Activated naive CD8-positive, alpha-beta T cell (primary cell): ENCODE measurements at regions not wholly inside any gene's neighbourhood (a gene's known extent, or its start where the extent isn't known, plus 50 kb on each side); places are given as distances from the start of the nearest gene placed in this dataset.

ENCODE experiments used
- H3K27ac Mint-ChIP-seq: one replicate; pipeline ENCODE4 v1.8.0; 2021; ENCODE audit warnings: mixed read lengths
- H3K27me3 Mint-ChIP-seq: one replicate; pipeline ENCODE4 v1.8.0; 2021; ENCODE audit warnings: mixed read lengths
- H3K36me3 Mint-ChIP-seq: one replicate; pipeline ENCODE4 v1.8.0; 2021; ENCODE audit warnings: mixed read lengths
- H3K4me1 Mint-ChIP-seq: one replicate; pipeline ENCODE4 v1.8.0; 2021; ENCODE audit warnings: low read depth, mixed read lengths
- H3K4me3 Mint-ChIP-seq: one replicate; pipeline ENCODE4 v1.8.0; 2021; ENCODE audit warnings: mild to moderate bottlenecking, mixed read lengths
- H3K9me3 Mint-ChIP-seq: one replicate; pipeline ENCODE4 v1.8.0; 2021; ENCODE audit warnings: low read depth, mixed read lengths

- Mint-ChIP-seq H3K27ac (no peak overlapping the region), H3K27me3 (peaks cover 6% of the 10 kb centered on the region), H3K4me3 (no peak overlapping the region), H3K9me3 (peaks cover 3% of the 10 kb centered on the region), H3K4me1 (no peaks in the 10 kb centered on the region), H3K36me3 (peaks cover 3% of the 10 kb centered on the region)
Measured at GRCh38 chr6:90660931-90661330, 74.1 kb upstream of the MAP3K7 start.

DNA sequence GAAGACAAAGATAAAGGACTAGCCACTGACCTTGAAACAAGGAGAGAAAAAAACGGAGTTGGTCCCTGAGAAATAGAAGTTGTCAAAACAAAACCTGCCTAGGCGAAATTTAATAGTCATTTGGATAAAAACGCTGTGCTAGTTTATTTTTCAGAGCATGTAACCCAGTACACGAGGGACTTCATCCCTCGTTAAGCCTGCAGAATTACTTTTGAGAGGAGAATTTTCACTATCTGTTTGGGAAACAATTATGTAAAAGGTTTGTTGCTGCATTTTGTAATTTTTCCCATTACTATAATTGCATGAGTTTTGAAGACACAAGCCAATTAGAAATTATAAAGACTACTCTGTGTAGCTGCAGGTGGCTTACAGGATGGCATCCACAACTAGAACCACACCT, 71.6 kb upstream of the MAP3K7 start:
- peaks cover 3% of the 10 kb centered on the region for H3K9me3 Mint-ChIP-seq

DNA sequence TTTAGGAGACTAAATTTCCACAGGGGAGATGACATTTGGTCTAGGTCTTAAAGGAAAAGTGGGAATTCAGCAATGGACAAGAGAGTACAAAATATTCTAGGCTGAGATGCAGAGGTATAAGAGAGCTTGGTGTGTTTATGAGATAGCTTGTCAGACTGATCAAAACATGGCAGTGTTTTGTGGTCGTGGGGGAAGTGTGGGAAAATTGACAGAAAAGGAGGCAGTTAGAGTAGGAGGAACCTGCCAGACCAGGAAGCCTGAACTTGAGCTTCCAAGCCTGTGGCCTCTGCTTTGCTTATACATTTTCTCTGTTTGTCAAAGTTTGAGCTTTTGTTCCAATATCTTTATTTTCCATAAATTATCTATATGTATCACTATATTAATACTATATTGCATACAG, 69.5 kb upstream of the MAP3K7 start:
- Mint-ChIP-seq H3K4me1 (no peaks in the 10 kb centered on the region), H3K36me3 (no peaks in the 10 kb centered on the region), H3K27ac (no peak overlapping the region), H3K27me3 (peaks cover 9% of the 10 kb centered on the region), H3K9me3 (no peaks in the 10 kb centered on the region), H3K4me3 (no peak overlapping the region)

More for the DNA sequence above, 71.6 kb upstream of the MAP3K7 start:
- peaks cover 3% of the 10 kb centered on the region for H3K36me3 Mint-ChIP-seq
- H3K4me1 Mint-ChIP-seq = no peaks in the 10 kb centered on the region
- H3K27me3 Mint-ChIP-seq = peaks cover 9% of the 10 kb centered on the region
- no peak overlapping the region for H3K4me3 Mint-ChIP-seq
- no peak overlapping the region for H3K27ac Mint-ChIP-seq

GRCh38 chr6:90654806-90655205, 67.9 kb upstream of the MAP3K7 start:
- H3K27ac Mint-ChIP-seq = no peak overlapping the region
- H3K4me1 Mint-ChIP-seq = no peaks in the 10 kb centered on the region
- H3K4me3 Mint-ChIP-seq = no peak overlapping the region
- H3K9me3 Mint-ChIP-seq = no peaks in the 10 kb centered on the region
- no peaks in the 10 kb centered on the region for H3K36me3 Mint-ChIP-seq
- peaks cover 9% of the 10 kb centered on the region for H3K27me3 Mint-ChIP-seq

GRCh38 chr6:90654166-90654565, 67.3 kb upstream of the MAP3K7 start:
- Mint-ChIP-seq H3K4me3 (no peak overlapping the region), H3K27me3 (peaks cover 9% of the 10 kb centered on the region), H3K36me3 (no peaks in the 10 kb centered on the region), H3K27ac (no peak overlapping the region), H3K4me1 (no peaks in the 10 kb centered on the region), H3K9me3 (no peaks in the 10 kb centered on the region)

DNA sequence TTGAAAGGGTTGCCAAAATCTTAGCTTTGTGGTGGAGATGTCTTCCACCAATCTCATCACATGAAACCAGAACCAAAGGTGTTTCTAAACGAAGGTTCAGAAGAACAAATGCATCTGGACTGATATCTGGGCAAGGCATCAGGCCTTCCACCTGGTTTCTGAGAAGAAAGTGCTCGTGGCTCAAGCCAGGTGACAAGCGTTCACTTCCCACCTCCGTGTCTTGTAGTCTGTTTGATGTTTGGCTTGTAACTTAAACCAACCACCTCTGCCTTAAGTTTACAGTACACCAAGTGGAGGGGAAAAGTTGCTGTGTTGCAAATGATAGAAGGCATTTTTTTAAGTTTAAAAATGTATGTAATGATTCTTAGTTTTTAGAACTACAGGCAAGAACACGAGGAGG, 66.9 kb upstream of the MAP3K7 start:
- Mint-ChIP-seq H3K27ac (no peak overlapping the region), H3K4me3 (no peak overlapping the region), H3K36me3 (no peaks in the 10 kb centered on the region), H3K9me3 (no peaks in the 10 kb centered on the region), H3K4me1 (no peaks in the 10 kb centered on the region), H3K27me3 (peaks cover 9% of the 10 kb centered on the region)

DNA sequence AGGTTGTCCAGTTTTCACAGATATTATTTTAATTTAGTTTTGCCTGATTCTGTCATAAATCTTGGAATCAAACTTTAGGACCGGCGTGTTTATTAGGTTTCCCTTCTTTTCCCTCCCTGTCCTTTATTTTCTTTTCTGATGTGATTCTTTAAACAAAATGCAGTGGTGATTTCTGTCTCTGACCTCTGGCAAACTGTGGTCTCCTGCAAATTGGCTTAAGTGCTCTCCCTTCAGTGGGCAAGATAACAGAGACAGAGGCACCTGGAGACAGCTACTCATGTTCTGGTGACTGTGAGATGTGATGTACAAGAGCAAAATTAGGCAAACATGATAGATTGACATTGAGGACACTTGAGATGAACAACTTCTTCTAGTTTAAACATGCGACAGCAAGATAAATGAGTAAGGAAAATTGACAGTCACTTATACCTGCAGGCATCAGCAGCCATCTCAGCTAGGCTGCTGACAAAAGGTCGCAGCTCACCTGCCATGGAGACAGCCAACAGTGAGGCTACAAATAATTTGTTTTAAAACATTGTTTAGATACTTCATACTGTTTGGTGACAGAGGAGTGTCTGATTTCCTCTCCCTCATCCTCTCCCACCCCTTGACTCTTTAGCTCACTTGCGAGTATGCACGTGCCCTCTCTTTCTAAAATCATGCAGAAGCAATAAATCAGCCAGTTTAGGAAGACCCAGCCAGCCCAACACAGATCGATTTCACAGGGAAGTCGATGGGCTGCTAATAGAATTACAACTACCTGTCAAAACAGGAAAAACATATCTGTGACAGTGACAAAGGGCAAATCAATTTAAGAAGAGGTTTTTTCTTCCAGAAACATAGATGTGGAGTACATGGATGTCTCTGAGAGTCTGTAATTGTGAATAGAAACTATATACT, 63.4 kb upstream of the MAP3K7 start:
- Mint-ChIP-seq H3K4me1 (no peaks in the 10 kb centered on the region), H3K9me3 (no peaks in the 10 kb centered on the region)

DNA sequence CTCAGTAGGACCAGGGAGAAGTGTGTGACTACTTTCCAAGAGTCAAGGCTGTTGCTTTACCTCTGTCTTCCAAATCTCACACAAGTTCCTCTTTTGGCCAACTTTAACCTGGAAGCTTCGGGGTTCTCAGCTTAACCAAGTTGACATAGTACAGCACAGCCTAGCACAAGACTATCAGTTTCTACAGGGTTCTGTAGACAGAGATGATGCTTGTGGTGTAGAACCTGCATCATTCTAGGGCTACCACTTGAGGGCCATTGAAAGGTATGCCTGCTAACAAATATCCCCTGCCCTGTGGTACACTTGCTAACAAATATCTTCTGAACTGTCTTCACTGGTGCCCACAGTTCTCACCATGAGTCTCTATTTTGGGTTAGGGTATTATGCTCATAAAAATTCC, 62.0 kb upstream of the MAP3K7 start:
- no peak overlapping the region for H3K4me3 Mint-ChIP-seq
- no peaks in the 10 kb centered on the region for H3K9me3 Mint-ChIP-seq
- H3K27ac Mint-ChIP-seq = no peak overlapping the region
- no peaks in the 10 kb centered on the region for H3K4me1 Mint-ChIP-seq
- H3K27me3 Mint-ChIP-seq = peaks cover 6% of the 10 kb centered on the region
- no peaks in the 10 kb centered on the region for H3K36me3 Mint-ChIP-seq

More for the DNA sequence above, 63.4 kb upstream of the MAP3K7 start:
- Mint-ChIP-seq H3K27me3 (peaks cover 9% of the 10 kb centered on the region), H3K27ac (no peak overlapping the region), H3K4me3 (no peak overlapping the region), H3K36me3 (no peaks in the 10 kb centered on the region)

DNA sequence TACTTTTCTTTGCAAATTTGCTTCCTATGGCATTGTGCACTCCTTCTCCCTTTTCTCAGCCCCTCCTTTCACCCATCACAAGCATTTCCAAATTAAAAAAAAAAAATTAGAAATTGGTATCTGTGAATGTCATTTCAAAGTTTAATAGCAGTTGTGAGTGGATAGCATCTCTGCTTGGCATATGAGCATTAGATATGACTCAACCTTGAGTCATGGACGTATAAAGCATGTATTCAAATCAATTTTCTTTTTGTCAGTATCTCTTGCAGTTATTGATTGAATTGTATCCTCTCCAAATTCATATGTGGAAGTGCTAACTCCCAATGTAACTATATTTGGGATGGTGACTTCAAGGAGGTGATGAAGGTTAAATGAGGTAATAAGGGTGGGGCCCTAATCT, 60.1 kb upstream of the MAP3K7 start:
- Mint-ChIP-seq H3K36me3 (no peaks in the 10 kb centered on the region), H3K4me1 (no peaks in the 10 kb centered on the region), H3K9me3 (no peaks in the 10 kb centered on the region), H3K27ac (no peak overlapping the region), H3K27me3 (peaks cover 6% of the 10 kb centered on the region), H3K4me3 (no peak overlapping the region)

DNA sequence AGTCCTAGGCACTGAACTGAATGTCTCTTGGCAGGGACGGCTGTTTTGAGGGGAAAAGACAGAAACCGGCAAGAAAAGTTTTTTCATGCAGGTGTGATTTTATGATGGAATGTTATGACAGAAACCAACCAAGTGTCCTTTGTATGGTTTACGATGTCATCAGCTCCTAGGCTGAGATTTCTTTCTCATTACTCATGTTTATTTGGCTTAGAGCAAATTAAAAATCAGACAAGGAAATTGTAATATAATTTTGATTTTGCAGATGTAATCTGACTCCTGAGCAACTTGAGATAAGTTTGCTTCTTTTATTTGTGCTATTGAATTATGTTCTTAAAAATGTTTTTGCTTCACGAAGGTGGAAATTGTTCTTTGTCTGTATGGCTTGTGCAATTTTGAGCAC, 58.8 kb upstream of the MAP3K7 start:
- Mint-ChIP-seq H3K36me3 (no peaks in the 10 kb centered on the region), H3K27me3 (peaks cover 9% of the 10 kb centered on the region), H3K4me3 (no peak overlapping the region), H3K4me1 (no peaks in the 10 kb centered on the region), H3K9me3 (no peaks in the 10 kb centered on the region), H3K27ac (no peak overlapping the region)

DNA sequence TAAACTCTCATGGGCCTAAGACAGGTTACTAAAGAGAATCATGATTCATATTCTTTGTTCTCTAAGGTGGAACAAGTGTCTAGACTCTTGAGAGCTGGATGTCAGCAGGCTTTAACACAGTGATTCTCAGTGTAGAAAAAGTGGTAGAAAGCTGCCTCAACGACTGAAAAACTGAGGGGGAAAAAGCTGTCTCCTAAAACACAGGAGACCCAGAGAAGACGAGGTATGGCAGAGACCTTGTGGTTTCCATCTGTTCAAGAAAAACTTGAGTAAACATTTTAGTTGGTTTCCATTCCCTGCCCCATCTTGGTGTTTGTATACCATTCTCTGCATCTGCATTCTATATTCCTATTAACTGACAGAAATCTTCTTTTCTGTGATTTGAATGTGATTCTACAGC, 57.6 kb upstream of the MAP3K7 start:
- H3K4me3 Mint-ChIP-seq = no peak overlapping the region
- peaks cover 14% of the 10 kb centered on the region for H3K27me3 Mint-ChIP-seq
- no peaks in the 10 kb centered on the region for H3K9me3 Mint-ChIP-seq
- no peaks in the 10 kb centered on the region for H3K36me3 Mint-ChIP-seq
- no peaks in the 10 kb centered on the region for H3K4me1 Mint-ChIP-seq
- no peak overlapping the region for H3K27ac Mint-ChIP-seq

- Mint-ChIP-seq H3K36me3 (no peaks in the 10 kb centered on the region), H3K27me3 (peaks cover 20% of the 10 kb centered on the region), H3K9me3 (peaks cover 4% of the 10 kb centered on the region), H3K27ac (no peak overlapping the region), H3K4me3 (no peak overlapping the region), H3K4me1 (no peaks in the 10 kb centered on the region)
Measured at GRCh38 chr6:90643381-90643780, 56.5 kb upstream of the MAP3K7 start.

- Mint-ChIP-seq H3K36me3 (no peaks in the 10 kb centered on the region), H3K4me3 (no peak overlapping the region), H3K4me1 (no peaks in the 10 kb centered on the region), H3K27ac (no peak overlapping the region), H3K27me3 (peaks cover 25% of the 10 kb centered on the region), H3K9me3 (peaks cover 11% of the 10 kb centered on the region)
Measured at GRCh38 chr6:90637320-90637719, 50.4 kb upstream of the MAP3K7 start.
